ENCODE measurements at regions not wholly inside any gene's neighbourhood (a gene's known extent, or its start where the extent isn't known, plus 50 kb on each side); places are given as distances from the start of the nearest gene placed in this dataset.

- no peak overlapping the region for H3K4me3 Mint-ChIP-seq
Measured at GRCh38 chr13:89097994-89098393, 1426.8 kb downstream of the SLITRK5 start.

GRCh38 chr13:89113744-89114143 is 1442.6 kb downstream of the SLITRK5 start:
- no peaks in the 10 kb centered on the region for H3K36me3 Mint-ChIP-seq
- TF ChIP-seq CTCF (conservative IDR thresholded peaks at IDR 0.05) = no peak
- no peaks in the 10 kb centered on the region for H3K27me3 Mint-ChIP-seq
- H3K4me1 Mint-ChIP-seq (ENCODE audit: unreplicated experiment) = no peaks in the 10 kb centered on the region
- H3K27ac Mint-ChIP-seq = no peak overlapping the region
- no peak for DNase-seq (ENCODE audit: extremely low spot score, unreplicated experiment)
- H3K9me3 Mint-ChIP-seq = no peaks in the 10 kb centered on the region
- H3K4me3 Mint-ChIP-seq = no peak overlapping the region

More at GRCh38 chr13:89097994-89098393, 1426.8 kb downstream of the SLITRK5 start:
- Mint-ChIP-seq H3K4me1 (ENCODE audit: unreplicated experiment) (no peaks in the 10 kb centered on the region), H3K27me3 (no peaks in the 10 kb centered on the region), H3K36me3 (no peaks in the 10 kb centered on the region), H3K9me3 (no peaks in the 10 kb centered on the region), H3K27ac (no peak overlapping the region)
- DNase-seq (ENCODE audit: extremely low spot score, unreplicated experiment) = no peak
- no peak for TF ChIP-seq CTCF (conservative IDR thresholded peaks at IDR 0.05)

- peak; percentile 61 for TF ChIP-seq CTCF (conservative IDR thresholded peaks at IDR 0.05)
- DNase-seq (ENCODE audit: extremely low spot score, unreplicated experiment) = no peak
- Mint-ChIP-seq H3K27me3 (no peaks in the 10 kb centered on the region), H3K9me3 (no peaks in the 10 kb centered on the region), H3K36me3 (no peaks in the 10 kb centered on the region), H3K4me3 (no peak overlapping the region), H3K27ac (no peak overlapping the region), H3K4me1 (ENCODE audit: unreplicated experiment) (no peaks in the 10 kb centered on the region)
Measured at GRCh38 chr13:89115307-89115706, 1444.1 kb downstream of the SLITRK5 start.

- no peaks in the 10 kb centered on the region for H3K9me3 Mint-ChIP-seq
- H3K36me3 Mint-ChIP-seq = no peaks in the 10 kb centered on the region
- H3K4me1 Mint-ChIP-seq (ENCODE audit: unreplicated experiment) = no peaks in the 10 kb centered on the region
- H3K4me3 Mint-ChIP-seq = no peak overlapping the region
- H3K27me3 Mint-ChIP-seq = no peaks in the 10 kb centered on the region
- no peak for TF ChIP-seq CTCF (conservative IDR thresholded peaks at IDR 0.05)
- DNase-seq (ENCODE audit: extremely low spot score, unreplicated experiment) = no peak
- no peak overlapping the region for H3K27ac Mint-ChIP-seq
Measured at GRCh38 chr13:89136678-89137077, 1465.5 kb downstream of the SLITRK5 start.

- H3K27me3 Mint-ChIP-seq = no peaks in the 10 kb centered on the region
- TF ChIP-seq CTCF (conservative IDR thresholded peaks at IDR 0.05) = no peak
- DNase-seq (ENCODE audit: extremely low spot score, unreplicated experiment) = no peak
- H3K27ac Mint-ChIP-seq = no peak overlapping the region
- H3K36me3 Mint-ChIP-seq = no peaks in the 10 kb centered on the region
- no peaks in the 10 kb centered on the region for H3K4me1 Mint-ChIP-seq (ENCODE audit: unreplicated experiment)
- H3K9me3 Mint-ChIP-seq = no peaks in the 10 kb centered on the region
- no peak overlapping the region for H3K4me3 Mint-ChIP-seq
Measured at GRCh38 chr13:89150362-89150761, 1479.2 kb downstream of the SLITRK5 start.

- H3K36me3 Mint-ChIP-seq = no peaks in the 10 kb centered on the region
- H3K9me3 Mint-ChIP-seq = no peaks in the 10 kb centered on the region
- no peaks in the 10 kb centered on the region for H3K4me1 Mint-ChIP-seq (ENCODE audit: unreplicated experiment)
- DNase-seq (ENCODE audit: extremely low spot score, unreplicated experiment) = no peak
- no peak for TF ChIP-seq CTCF (conservative IDR thresholded peaks at IDR 0.05)
- H3K27ac Mint-ChIP-seq = no peak overlapping the region
- no peaks in the 10 kb centered on the region for H3K27me3 Mint-ChIP-seq
- H3K4me3 Mint-ChIP-seq = no peak overlapping the region
Measured at GRCh38 chr13:89153941-89154340, 1482.8 kb downstream of the SLITRK5 start.

Data from type B pancreatic cell (in vitro differentiated cells).